Adrenal gland (tissue), 5 donors: ENCODE measurements at regions not wholly inside any gene's neighbourhood (a gene's known extent, or its start where the extent isn't known, plus 50 kb on each side); places are given as distances from the start of the nearest gene placed in this dataset.

ENCODE experiments used
- CTCF ChIP-seq, 6 experiments: fragments of 450-650 bp in 4 of 6; fragments of 200-600 bp in 2 of 6; sonication (generic) in 1 of 6; IDR thresholded peaks; 1 replicate in 5 of 6; 2 replicates in 1 of 6; pipeline versions ENCODE4 v1.5.1 to v1.8.0; 2016 to 2021; ENCODE audit warnings: antibody characterized with exemption in 6 of 6, mild to moderate bottlenecking in 2 of 6, moderate library complexity in 1 of 6
- POLR2A ChIP-seq, 2 donors: fragments of 450-650 bp; IDR thresholded peaks; one replicate each; pipeline ENCODE4 v1.6.1; 2017; ENCODE audit warnings: antibody characterized with exemption in 2 of 2, mild to moderate bottlenecking in 2 of 2, moderate library complexity in 1 of 2
- donor health status: DM: no; HTN: no; CAD: no.

DNA sequence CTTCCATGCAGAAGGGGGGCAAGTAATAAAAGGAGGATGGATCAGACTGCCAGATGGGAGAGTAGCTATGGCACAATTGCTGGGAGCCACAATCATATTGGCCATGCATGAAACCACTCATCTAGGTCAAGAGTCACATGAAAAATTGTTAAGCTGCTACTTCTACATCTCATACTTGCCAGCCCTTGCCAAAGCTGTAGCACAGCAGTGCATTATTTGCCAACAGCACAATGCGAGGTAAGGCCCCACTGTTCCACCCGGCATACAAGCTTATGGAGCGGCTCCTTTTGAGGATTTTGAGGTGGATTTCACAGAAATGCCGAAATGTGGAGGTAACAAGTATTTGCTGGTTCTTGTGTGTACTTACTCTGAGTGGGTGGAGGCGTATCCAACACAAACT lies 109.9 kb upstream of the EPB41L4A start:
- TF ChIP-seq CTCF (IDR thresholded peaks at IDR 0.05) = no peak
- no peak for TF ChIP-seq POLR2A (IDR thresholded peaks at IDR 0.05)
